HG02884 (cell line): ENCODE measurements at regions not wholly inside any gene's neighbourhood (a gene's known extent, or its start where the extent isn't known, plus 50 kb on each side); places are given as distances from the start of the nearest gene placed in this dataset.

Experiments used
- ATAC-seq: cut with Tn5 transposase; IDR thresholded peaks from one replicate; pipeline ENCODE4 v1.9.1; 2021; ENCODE audit warnings: mild to moderate bottlenecking, moderate library complexity; ENCODE audit not compliant: unreplicated experiment

DNA sequence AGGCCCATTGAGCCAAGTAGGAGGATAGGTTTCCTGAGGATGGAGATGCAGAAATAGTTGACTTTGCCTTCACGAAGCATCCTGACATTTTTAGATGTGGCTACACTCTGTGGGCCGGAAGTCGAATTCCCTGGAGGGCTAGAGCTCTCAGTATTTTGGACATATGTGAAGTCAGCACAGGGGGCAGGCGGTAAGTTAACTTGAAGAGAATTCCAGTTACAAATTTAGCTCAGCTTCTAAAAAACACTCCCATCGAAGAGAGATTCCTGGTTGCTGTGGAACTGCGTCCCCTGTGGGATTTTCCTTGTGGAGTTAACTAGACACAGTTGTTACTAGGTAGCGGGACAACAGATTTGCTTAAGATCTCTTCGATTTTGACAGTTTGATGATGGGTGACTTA is 161.9 kb upstream of the RGMA start:
- no peak for ATAC-seq

DNA sequence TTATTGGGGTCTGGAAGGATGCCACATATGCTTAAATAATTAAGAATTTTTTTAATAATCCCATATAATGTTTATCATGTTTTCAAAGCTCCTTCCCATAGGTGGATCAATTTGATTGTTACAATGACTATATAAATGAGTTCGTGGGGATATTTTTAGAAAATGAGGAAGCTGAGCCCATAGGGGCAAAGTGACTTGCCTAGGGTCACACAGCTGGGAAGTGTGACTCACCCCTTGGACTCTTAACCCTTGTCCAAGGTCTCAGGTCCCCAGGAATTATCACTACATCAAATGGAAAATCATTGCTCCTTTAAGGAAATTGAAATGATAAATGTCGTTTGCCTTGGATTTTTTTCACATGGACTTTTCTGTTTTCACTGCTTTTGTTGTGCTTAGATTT is 161.2 kb upstream of the RGMA start:
- ATAC-seq, result no peak

DNA sequence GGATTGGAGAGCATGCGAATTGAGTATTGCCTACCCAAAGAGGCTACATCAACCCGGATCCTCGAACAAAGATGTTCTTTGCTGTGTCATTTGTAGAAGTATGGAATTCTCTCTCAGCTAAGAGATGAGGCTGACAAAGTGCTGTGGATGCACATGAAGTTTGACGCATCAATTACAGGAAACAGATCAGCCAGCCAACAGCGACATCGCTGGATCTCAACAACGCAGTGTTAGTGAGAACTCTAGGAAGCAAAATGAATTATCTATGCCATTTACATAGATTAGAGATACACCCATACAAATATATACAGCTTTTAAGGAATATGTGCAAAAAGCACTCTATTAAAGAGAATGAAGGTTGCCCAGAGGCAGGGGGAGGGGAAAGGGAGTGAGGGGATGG is 160.6 kb upstream of the RGMA start:
- ATAC-seq, result no peak

DNA sequence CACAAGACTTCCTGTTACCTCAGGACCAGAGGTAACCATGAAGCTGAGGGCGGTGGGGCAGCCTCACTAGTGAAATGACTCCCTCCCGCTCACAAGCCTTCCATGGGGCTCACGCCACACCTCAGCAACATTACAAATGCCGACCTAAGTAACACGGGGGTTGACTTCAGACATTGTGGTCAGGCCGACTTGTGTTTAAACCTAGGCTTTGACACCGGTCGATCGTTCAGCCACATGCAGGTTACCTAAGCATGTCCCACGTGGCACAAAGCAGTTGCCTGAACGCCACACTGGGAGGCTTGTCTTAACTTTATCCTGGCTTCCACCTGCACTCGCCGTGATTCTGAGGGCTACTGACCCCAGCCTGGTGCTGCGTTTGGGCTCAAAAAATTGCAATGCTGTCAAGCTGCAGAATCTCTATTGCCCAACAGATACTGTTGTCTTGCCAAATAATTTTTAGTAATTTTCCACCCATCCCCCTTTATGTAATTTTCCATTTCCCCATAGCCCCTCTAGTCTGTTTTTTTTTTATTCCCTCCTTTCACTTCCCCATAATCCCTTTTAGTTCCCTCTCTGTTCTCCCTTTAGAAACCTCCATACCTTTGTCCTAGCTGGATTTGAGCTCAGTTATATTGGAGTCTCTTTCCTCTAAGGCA is 158.6 kb upstream of the RGMA start:
- ATAC-seq, result no peak

DNA sequence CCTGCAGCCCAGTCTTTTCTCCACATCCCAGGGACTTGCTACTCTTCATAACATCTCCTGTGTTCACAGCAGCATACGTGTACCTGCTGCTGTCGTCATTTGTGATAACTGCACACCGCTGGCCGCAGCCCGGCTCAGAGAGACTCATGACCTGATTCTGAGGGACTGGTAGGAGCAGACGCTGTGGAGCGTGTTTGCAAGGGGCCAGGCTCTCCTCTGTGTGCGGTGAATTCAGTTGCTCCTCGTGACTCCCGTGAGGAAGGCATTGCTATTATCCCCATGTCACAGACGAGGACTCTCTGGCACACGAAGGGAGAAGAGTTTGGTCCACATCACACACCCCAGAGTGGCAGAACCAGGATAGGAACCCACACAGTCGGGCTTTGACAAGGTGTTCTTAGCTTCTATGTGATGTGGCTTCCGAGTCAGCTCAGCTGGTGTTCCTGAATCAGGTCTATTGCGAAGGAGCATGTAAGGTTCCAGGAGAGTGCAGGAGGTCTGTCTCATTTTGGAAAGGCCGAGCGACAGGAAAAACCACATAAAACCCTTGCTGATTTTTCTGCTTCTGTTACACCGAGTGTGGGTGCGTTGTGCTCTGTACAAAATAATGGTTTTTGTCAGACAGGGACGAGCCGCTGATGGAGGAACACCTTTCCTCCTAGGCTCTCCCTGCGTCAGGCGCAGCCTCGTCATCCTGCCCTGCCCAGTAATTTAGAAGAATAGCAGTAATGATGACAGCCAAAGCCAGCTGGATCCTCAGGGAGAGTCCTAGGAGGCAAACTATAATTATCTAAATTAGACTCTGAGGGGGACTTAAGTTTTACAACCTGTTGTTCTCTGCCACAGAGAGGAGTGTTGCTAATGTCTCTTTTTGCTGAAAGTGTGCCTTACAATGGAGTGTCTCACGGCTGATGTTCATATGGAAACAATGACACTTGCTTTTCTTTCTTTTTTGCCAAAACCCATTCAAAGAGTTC is 157.5 kb upstream of the RGMA start:
- ATAC-seq, result no peak

DNA sequence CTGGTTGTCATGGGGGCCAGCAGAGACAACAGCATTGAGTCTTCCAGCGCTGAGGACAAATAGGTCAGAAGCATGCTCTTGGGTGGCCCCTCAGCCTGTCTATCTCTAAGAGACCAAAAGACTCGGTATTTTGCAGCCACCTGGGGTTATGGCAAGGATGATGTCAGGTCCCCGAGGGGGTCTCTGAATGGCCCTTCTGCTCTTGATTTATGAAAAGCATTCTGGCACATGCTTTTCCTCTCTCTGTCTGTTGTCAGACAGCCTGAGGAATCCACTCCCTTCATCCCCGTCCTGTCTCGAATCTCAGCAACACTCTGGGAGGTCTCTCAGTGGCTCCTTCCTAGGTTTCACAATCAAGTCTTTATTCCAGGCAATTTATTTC is 156.6 kb upstream of the RGMA start:
- ATAC-seq, result no peak

DNA sequence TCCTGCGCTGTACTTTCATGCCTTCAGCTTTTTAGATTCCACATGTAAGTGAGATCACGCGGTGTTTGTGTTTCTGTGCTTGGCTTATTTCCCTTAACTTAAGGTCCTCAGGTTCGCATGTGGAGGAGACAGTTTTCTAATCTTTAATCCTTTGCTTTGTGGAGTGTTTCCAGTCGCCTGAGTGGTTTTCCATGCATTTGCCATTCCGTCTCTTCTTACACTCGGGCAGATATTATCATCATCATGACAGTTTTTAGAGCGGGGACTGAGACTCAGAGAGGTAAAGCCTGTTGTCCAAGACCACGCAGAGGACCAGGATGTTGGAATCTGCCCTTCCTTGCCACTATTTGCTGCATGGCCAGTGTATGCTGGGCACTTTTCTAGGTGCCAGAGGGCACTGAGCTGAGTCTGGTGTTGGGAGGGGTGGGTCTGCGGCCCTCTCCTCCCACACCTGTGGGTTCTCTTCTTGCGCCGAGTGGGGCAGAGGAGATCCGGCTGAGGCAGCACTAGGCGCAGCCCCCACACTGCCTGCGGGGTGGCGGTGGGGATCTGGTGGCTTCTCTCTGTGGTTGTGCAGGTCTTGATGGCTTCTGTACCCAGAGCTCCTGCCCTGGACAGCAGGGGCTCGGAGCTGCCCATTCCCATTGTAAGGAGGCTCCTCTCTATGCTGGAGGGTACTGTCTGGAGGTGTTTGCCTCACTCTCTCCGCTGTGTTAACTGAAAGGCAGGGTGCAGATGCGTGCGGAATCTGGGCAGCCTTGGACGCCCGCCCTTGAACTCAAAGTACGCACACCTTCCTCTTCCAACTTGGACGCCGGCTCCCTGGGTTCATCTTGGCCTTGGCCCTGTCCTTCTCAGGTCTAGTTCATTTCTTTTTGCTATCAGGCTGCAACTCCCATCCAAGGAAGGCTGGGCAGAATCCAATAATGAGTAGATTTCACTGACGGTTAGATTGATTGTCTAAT is 156.0 kb upstream of the RGMA start:
- ATAC-seq, result no peak

DNA sequence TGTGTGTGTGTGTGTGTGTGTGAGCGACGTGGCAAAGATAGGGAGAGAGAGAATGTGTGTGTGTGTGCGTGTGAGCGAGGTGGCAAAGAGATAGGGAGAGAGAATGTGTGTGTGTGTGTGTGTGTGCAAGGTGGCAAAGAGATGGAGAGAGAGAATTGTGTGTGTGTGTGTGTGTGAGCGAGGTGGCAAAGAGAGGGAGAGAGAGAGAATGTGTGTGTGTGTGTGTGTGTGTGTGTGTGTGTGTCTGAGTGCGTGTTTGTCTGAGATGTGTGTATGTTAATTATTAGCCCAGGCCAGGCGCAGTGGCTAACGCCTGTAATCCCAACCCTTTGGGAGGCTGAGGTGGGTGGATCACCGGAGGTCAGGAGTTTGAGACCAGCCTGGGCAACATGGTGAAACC is 154.6 kb upstream of the RGMA start:
- no peak for ATAC-seq

DNA sequence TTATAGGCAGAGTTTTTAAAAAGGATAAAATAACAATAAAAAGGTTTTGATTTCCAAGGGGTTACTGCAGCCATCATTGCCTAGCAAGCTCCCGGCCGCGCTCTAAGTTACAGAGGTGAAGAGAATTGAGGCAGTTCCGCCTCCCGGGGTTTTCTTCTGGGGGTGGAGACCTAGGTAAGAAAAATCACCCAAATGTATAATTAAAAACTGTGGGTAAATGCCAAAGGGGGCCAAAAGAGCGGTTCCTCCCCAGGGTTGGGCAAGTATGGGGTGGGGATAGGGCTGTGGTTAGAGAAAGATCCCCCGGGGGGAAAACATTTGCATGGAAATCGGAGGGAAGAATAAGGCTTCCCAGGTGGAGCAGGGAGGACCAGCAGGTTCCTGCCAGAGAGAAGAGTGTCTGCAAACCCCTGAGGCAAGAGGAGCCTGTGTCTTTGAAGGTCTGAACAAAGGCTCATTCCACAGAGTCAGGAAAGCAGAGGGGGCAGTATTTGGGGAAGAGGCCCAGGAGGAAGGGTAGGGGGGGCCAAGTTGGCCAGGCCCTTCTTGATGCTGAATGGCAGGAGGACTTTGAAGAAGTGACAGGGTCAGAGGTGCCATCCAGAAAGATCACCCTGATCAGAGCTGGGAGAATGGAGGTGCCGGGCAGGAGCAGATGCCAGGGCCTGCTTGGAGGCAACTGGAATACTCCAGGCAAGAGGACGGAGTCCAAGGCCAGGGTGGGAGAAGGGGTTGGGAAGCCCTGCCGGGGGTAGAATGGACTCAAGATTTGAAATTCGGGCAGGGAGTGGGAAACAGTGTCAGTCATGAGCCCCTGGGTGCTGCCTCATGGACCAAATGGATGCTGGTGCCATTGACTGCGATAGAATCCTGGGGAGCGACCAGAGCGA is 152.9 kb upstream of the RGMA start:
- no peak for ATAC-seq

DNA sequence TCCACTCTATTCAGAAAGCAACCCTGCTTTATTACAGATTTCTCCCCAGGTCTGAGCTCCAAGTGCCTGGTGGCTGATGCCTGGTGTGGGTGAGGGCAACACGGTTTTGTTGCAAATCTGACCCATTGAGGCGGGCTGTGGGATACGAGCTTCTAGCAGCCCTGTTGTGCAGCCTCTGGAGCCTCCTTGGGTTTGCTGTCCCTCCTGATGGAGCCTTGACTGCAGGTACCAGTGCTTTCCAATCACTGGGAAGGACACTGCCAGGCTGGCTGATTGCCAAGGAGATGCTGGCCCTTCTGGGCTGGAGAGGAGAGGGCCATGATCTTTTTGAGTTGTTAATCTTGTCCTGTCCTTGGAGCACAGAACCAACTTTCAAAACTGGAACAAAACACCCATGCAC is 151.0 kb upstream of the RGMA start:
- ATAC-seq, result no peak

DNA sequence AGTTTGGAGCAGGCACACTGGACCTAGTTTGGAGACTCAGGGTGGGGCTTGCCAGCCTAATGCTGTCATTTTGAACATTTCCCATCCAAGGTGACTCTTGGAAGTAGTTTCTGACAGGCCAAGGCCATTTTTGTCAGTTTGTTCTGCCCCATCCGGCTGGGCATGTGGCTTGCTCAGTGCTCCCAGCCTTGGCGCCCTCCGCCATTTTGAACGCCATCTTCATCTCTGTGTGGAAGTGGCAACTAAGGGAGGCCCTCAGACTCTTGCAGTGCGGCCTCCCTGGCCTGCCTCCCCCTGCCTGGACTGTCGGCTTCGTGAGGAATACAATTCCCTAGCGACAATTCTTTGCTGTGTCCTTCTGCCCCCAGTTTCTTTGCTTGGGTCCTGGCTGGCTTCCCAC is 150.6 kb upstream of the RGMA start:
- ATAC-seq, result no peak

DNA sequence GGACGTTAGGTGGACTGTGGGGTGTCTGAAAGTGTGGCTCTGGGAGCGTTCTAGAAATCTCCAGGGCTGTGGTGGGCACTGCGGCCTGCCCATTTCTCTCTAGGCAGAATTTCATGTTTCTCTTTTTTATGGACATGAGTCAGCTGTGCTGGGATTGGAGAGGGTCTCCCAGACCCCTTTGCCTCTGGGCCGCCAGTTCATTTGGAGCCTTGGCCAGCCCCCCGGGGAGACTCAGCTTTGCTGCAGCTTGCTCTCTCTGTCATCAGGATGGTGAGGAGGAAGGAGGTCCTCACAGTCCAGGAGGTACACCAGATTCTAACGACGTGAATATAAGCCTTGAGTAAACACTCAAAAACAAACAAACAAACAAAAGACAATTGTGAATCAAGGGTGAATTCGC is 149.6 kb upstream of the RGMA start:
- ATAC-seq, result no peak

DNA sequence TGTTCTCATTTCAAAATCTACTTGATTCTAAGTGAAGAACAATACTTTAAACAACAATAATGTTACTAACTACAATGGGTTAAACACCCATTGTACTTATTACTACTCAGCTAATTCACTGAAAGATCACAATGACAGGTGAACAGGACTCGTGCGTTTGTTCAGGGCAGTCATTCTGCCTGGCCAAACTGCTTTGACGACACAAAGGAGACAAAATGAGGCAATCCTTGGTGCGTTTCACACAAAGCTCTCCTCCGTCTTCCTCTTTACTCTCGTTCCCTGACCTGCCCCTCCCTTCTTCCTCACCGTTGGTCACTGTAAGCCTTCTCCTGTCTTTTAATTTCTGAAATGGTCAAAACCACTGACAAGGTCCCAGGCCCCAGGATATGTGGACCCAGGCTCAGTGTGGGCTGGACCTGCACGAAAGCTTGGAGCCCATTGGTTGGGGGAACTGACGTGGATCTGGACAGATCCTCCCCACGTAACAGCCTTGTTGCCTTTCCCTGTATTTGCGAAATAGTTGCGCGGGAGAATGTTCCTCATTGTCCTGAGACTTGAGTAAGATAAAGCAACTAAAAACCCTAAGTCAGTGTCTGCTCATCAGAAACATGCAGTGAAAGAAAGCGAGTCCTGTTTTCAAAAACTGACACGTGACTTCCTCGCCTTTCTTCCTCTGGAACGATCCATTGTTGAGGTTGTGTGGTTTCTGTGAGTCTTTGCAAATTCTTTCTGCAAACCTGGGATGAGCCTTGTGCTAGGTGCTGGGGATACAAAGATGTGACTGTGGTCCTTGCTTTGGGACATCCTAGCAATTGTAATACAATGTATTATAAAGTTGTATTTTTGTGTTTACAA is 147.1 kb upstream of the RGMA start:
- ATAC-seq, result no peak

DNA sequence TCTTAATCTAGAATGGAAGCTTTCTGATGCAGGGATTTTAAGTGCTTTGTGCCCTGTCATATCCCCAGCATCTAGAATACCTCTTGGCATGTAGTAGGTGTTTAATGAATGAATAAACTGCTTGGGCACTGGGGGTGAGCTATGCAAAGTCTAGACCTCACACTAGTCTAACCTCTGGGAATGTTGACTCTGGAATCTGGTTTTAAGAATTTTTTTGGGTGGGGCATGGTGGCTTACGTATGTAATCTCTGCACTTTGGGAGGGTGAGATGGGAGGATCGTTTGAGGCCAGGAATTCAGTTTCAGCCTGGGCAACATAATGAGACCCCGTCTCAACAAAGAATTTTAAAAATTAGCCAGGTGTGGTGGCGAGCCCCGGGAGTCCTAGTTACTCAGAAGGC is 146.3 kb upstream of the RGMA start:
- no peak for ATAC-seq

DNA sequence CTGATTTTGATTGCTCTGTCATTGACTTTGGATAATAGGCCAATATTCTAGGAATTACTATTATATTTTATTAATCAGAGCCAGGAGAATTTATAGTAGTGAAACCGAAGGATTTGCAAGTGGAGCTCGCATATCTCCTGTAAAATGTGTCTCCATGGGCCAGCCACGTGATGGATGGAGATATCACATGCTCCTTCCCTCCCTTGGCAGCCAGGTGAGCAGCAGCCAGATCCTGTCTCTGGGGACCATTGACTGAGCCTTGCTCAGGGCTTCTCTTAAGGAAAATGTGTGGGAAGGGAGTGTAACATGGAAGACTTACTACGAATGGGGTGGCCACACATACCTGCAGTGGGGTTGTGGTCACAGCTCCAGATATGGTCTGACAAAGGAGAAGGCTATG is 144.7 kb upstream of the RGMA start:
- ATAC-seq, result no peak

DNA sequence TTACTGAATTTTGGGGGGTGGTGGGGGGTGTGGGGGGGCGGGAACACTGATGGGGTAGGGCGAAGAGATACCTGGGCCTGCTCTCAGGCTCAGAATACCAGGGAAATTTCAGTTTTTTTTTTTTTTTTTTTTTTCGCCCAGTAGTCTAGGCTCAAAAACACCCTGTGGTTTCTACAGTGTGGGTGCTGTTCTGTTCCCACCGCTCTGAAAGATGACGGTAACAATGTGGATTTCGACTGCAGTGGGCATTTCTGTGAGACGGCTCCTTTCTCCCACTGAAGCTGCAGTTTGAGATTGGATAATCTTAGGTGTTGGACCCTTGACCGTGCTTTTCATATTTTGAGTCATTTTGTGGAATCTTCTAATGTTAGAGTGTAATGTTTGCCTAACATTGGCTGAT is 143.8 kb upstream of the RGMA start:
- no peak for ATAC-seq

DNA sequence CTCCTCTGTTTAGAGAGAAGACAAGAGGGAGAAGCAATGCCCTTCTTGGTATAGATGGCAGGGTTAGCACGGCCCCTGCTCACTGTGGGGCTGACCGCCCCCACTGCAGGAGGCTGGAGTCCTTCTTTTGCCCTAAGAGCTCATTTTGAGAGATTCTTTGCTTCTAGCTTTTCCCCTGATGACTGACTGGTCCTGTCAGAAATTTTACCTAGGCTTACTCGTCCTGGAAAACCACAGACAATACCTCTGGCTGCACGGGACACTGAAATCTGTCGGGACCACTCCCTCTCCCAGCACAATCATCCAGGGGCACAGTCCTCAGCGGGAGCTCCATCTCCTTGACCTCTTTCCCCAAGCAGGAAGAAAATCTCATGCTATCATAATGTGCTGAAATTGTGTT is 143.0 kb upstream of the RGMA start:
- ATAC-seq, result no peak

DNA sequence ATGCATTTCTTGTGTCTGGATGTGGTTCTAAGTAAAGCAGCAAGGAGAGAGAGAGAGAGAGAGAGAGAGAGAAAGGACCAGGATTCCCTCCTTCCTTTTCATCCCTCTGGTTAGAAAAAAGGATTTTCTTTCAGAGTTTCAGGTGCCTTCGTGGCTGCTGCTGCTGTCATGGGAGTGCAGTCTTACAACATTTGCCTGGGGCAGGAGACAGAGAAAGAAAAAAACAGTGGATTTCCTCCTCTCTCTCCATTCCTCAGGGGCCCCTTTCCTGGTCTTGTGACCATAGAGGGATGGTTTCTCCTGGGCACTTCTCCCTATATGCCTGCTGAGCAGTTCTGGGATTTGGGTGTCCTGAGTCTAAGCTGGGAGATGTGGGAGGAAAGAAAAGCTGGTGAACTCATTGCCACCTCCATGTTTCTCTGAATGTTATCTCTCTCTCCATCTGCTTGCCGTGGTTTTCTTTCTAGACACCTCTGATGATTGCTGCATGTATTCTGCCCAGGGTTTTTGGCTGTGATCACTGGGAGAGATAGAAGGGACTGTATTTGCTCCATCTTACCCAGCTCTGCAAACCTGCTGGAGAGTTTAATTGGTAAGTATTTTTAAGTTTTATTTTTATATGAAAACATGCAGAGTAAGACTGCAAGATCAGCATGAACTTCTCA is 142.4 kb upstream of the RGMA start:
- no peak for ATAC-seq

DNA sequence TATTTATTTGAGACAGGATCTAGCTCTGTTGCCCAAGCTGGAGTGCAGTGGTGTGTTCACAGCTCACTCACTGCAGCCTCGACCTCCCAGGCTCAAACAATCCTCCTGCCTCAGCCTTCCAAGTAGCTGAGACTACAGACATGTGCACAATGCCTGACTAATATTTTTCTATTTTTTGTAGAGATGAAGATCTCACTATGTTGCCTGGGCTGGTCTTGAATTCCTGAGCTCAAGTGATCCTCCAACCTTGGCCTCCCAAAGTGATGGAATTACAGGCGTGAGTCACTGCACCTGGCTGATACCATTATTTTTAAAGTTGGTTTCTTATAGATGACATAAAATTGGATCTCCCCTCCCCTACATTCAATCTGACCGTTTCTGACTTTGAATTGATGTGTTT is 139.5 kb upstream of the RGMA start:
- no peak for ATAC-seq
